Tibial artery (tissue), 4 donors: ENCODE measurements at regions not wholly inside any gene's neighbourhood (a gene's known extent, or its start where the extent isn't known, plus 50 kb on each side); places are given as distances from the start of the nearest gene placed in this dataset.
"Not testable (repeated sequence)": the region's sequence is repeated elsewhere in the genome, so short reads cannot be mapped to it uniquely, and the experiment has no call there.

Source experiments
- DNase-seq, 2 donors: peaks; one replicate each; pipeline ENCODE4 v3.0.0-alpha.2; 2019
- H3K27ac ChIP-seq, 2 donors: fragments of 200-600 bp; sonication (generic) in 1 of 2; 1 replicate in 1 of 2; 2 replicates in 1 of 2; pipeline ENCODE4 v1.5.1; 2018 to 2019; ENCODE audit warnings: mild to moderate bottlenecking in 1 of 2
- H3K27me3 ChIP-seq, 2 donors: fragments of 200-600 bp; sonication (generic) in 1 of 2; one replicate each; pipeline versions ENCODE4 v1.5.1 to v1.6.0; 2016 to 2019
- H3K36me3 ChIP-seq, 3 donors: fragments of 200-600 bp; sonication (generic) in 2 of 3; one replicate each; pipeline ENCODE4 v1.5.1; 2016 to 2019; ENCODE audit warnings: mild to moderate bottlenecking in 2 of 3
- H3K4me1 ChIP-seq, 4 donors: fragments of 200-600 bp; sonication (generic) in 2 of 4; 1 replicate in 3 of 4; 2 replicates in 1 of 4; pipeline ENCODE4 v1.5.1; 2016 to 2019
- H3K4me3 ChIP-seq, 2 donors: fragments of 200-600 bp; sonication (generic) in 1 of 2; 1 replicate in 1 of 2; 2 replicates in 1 of 2; pipeline ENCODE4 v1.5.1; 2018 to 2019; ENCODE audit warnings: mild to moderate bottlenecking in 2 of 2
- H3K9me3 ChIP-seq, 3 donors: fragments of 200-600 bp; sonication (generic) in 1 of 3; one replicate each; pipeline ENCODE4 v1.5.1; 2016 to 2019
- intact Hi-C: fragments of 100-400 bp; cut with DNase I; formaldehyde crosslinking; loops from one replicate; pipeline ENCODE4 v1.15.0; 2023; ENCODE audit warnings: low total_unique reads
- TF ChIP-seq, protein P1 (sequence below), 2 experiments: fragments of 200-600 bp in 1 of 2; fragments of 450-650 bp in 1 of 2; IDR thresholded peaks; one replicate each; pipeline ENCODE4 v1.5.1; 2017 to 2019; ENCODE audit warnings: antibody characterized with exemption in 2 of 2, mild to moderate bottlenecking in 1 of 2, moderate library complexity in 1 of 2

- TF ChIP-seq, protein P1, sequence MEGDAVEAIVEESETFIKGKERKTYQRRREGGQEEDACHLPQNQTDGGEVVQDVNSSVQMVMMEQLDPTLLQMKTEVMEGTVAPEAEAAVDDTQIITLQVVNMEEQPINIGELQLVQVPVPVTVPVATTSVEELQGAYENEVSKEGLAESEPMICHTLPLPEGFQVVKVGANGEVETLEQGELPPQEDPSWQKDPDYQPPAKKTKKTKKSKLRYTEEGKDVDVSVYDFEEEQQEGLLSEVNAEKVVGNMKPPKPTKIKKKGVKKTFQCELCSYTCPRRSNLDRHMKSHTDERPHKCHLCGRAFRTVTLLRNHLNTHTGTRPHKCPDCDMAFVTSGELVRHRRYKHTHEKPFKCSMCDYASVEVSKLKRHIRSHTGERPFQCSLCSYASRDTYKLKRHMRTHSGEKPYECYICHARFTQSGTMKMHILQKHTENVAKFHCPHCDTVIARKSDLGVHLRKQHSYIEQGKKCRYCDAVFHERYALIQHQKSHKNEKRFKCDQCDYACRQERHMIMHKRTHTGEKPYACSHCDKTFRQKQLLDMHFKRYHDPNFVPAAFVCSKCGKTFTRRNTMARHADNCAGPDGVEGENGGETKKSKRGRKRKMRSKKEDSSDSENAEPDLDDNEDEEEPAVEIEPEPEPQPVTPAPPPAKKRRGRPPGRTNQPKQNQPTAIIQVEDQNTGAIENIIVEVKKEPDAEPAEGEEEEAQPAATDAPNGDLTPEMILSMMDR (IDR thresholded peaks at IDR 0.05): no peak
- Histone ChIP-seq H3K27me3 (peaks cover 0 to 18% of the 10 kb centered on the region in 2 donors), H3K9me3 (no peaks in the 10 kb centered on the region), H3K4me3 (no peak overlapping the region), H3K36me3 (no peaks in the 10 kb centered on the region), H3K4me1 (no peaks in the 10 kb centered on the region), H3K27ac (no peak overlapping the region)
- DNase-seq: no peak
- intact Hi-C loops: no loop called here
Measured at GRCh38 chr12:114491916-114492315, 86.0 kb upstream of the TBX5 start.

GRCh38 chr12:114484822-114485459 is 79.0 kb upstream of the TBX5 start:
- intact Hi-C loops, H3K4me3 ChIP-seq, DNase-seq, H3K9me3 ChIP-seq, H3K27ac ChIP-seq, H3K36me3 ChIP-seq: not testable (repeated sequence)
- peaks cover 0 to 36% of the 10 kb centered on the region in 2 donors for H3K27me3 ChIP-seq
- peaks cover 0 to 14% (median 9%) of the 10 kb centered on the region in 4 donors for H3K4me1 ChIP-seq

GRCh38 chr12:114483996-114484395 is 78.1 kb upstream of the TBX5 start:
- TF ChIP-seq, protein P1 (IDR thresholded peaks at IDR 0.05): no peak
- peaks cover 0 to 45% of the 10 kb centered on the region in 2 donors for H3K27me3 ChIP-seq
- intact Hi-C loops: no loop called here

GRCh38 chr12:114481200-114481535 is 75.2 kb upstream of the TBX5 start:
- Histone ChIP-seq H3K27ac (no peak overlapping the region), H3K36me3 (no peaks in the 10 kb centered on the region), H3K4me3 (no peak overlapping the region), H3K27me3 (peaks cover 0 to 69% of the 10 kb centered on the region in 2 donors), H3K9me3 (peaks cover 0 to 3% (median 0%) of the 10 kb centered on the region in 3 donors), H3K4me1 (peaks cover 0 to 20% (median 11%) of the 10 kb centered on the region in 4 donors)
- DNase-seq: no peak
- TF ChIP-seq, protein P1 (IDR thresholded peaks at IDR 0.05): no peak
- intact Hi-C loops: no loop called here

More at GRCh38 chr12:114483996-114484395, 78.1 kb upstream of the TBX5 start:
- Histone ChIP-seq H3K4me1 (peaks cover 0 to 20% (median 11%) of the 10 kb centered on the region in 4 donors), H3K9me3 (peaks cover 0 to 6% (median 0%) of the 10 kb centered on the region in 3 donors), H3K4me3 (no peak overlapping the region), H3K27ac (no peak overlapping the region), H3K36me3 (no peaks in the 10 kb centered on the region)
- no peak for DNase-seq

GRCh38 chr12:114480337-114481199 is 74.6 kb upstream of the TBX5 start:
- TF ChIP-seq, protein P1 (IDR thresholded peaks at IDR 0.05): no peak
- no peak overlapping the region for H3K27ac ChIP-seq
- peak overlapping the region; percentile 11 to 23 for H3K4me3 ChIP-seq
- H3K36me3 ChIP-seq: no peaks in the 10 kb centered on the region
- H3K27me3 ChIP-seq: peaks cover 0 to 69% of the 10 kb centered on the region in 2 donors
- intact Hi-C loops: no loop called here
- no peak for DNase-seq
- H3K9me3 ChIP-seq: no peaks in the 10 kb centered on the region
- H3K4me1 ChIP-seq: peaks cover 0 to 20% (median 11%) of the 10 kb centered on the region in 4 donors

- Histone ChIP-seq H3K9me3 (no peaks in the 10 kb centered on the region), H3K4me1 (peaks cover 0 to 20% (median 11%) of the 10 kb centered on the region in 4 donors), H3K27ac (no peak overlapping the region), H3K27me3 (peaks cover 0 to 72% of the 10 kb centered on the region in 2 donors), H3K36me3 (no peaks in the 10 kb centered on the region), H3K4me3 (peak overlapping the region in 1 of 2 donors; percentile 23)
- intact Hi-C loops: no loop called here
- TF ChIP-seq, protein P1 (IDR thresholded peaks at IDR 0.05): no peak
- DNase-seq: no peak
Measured at GRCh38 chr12:114479831-114480230, 73.9 kb upstream of the TBX5 start.
